ENCODE measurements at regions not wholly inside any gene's neighbourhood (a gene's known extent, or its start where the extent isn't known, plus 50 kb on each side); places are given as distances from the start of the nearest gene placed in this dataset.
"Not testable (repeated sequence)": the region's sequence is repeated elsewhere in the genome, so short reads cannot be mapped to it uniquely, and the experiment has no call there.

- H3K27me3 Mint-ChIP-seq (ENCODE audit: low read depth): no peaks in the 10 kb centered on the region
- TF ChIP-seq CTCF (IDR thresholded peaks at IDR 0.05; ENCODE audit: unreplicated experiment in 3 of 3): no peak
Measured at GRCh38 chr11:21798216-21798615, 394.7 kb upstream of the ANO5 start.

GRCh38 chr11:21804523-21804922 is 388.4 kb upstream of the ANO5 start:
- H3K4me1 Mint-ChIP-seq; H3K4me3 Mint-ChIP-seq; H3K27me3 Mint-ChIP-seq (ENCODE audit: low read depth); H3K27ac Mint-ChIP-seq; H3K36me3 Mint-ChIP-seq (ENCODE audit: low read depth): not testable (repeated sequence)
- peaks cover 18% of the 10 kb centered on the region for H3K9me3 Mint-ChIP-seq

More at GRCh38 chr11:21798216-21798615, 394.7 kb upstream of the ANO5 start:
- H3K36me3 Mint-ChIP-seq (ENCODE audit: low read depth): no peaks in the 10 kb centered on the region
- H3K4me1 Mint-ChIP-seq: no peaks in the 10 kb centered on the region
- H3K27ac Mint-ChIP-seq: no peak overlapping the region
- H3K4me3 Mint-ChIP-seq: no peak overlapping the region
- H3K9me3 Mint-ChIP-seq: peaks cover 6% of the 10 kb centered on the region

DNA sequence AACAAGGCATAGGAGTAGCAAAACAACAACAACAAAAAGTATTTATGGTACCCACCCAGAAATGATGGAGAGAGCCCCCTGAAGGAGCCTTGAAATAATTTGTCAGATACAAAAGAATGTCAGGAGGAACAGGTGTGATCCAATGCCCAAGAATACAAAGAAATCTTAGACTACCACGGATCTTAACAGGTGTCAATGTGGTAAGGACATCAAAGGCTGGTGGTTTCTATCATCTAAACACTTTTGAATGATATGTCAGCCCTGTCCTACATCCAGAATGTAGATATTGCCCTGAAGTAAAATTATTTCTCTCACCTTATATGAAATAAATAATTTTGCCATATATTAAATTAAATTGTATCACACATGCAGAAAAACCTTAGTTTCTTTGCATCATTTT is 386.4 kb upstream of the ANO5 start:
- Mint-ChIP-seq H3K4me1 (no peaks in the 10 kb centered on the region), H3K27me3 (ENCODE audit: low read depth) (no peaks in the 10 kb centered on the region), H3K27ac (no peak overlapping the region), H3K9me3 (peaks cover 18% of the 10 kb centered on the region), H3K4me3 (no peak overlapping the region), H3K36me3 (ENCODE audit: low read depth) (no peaks in the 10 kb centered on the region)
- no peak for TF ChIP-seq CTCF (IDR thresholded peaks at IDR 0.05; ENCODE audit: unreplicated experiment in 3 of 3)

DNA sequence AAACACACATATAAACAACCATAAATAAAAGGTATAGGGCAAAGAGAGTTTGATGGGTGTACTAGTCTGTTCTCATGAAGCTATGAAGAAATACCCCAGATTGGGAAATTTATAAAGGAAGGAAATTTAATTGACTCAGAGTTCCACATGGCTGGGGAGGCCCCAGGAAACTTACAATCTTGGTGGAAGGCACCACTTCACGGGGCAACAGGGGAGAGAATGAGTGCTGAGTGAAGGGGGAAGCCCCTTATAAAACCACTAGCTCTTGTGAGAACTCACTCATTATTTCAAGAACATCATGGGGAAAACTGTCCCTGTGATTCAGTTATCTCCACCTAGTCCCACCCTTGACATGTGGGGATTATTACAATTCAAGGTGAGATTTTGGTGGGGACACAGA is 385.9 kb upstream of the ANO5 start:
- H3K9me3 Mint-ChIP-seq: peaks cover 18% of the 10 kb centered on the region
- H3K36me3 Mint-ChIP-seq (ENCODE audit: low read depth): no peaks in the 10 kb centered on the region
- no peak overlapping the region for H3K27ac Mint-ChIP-seq
- H3K4me3 Mint-ChIP-seq: no peak overlapping the region
- no peaks in the 10 kb centered on the region for H3K4me1 Mint-ChIP-seq
- no peaks in the 10 kb centered on the region for H3K27me3 Mint-ChIP-seq (ENCODE audit: low read depth)
- no peak for TF ChIP-seq CTCF (IDR thresholded peaks at IDR 0.05; ENCODE audit: unreplicated experiment in 3 of 3)

GRCh38 chr11:21807350-21807749 is 385.5 kb upstream of the ANO5 start:
- Mint-ChIP-seq H3K9me3 (peaks cover 18% of the 10 kb centered on the region), H3K27me3 (ENCODE audit: low read depth) (no peaks in the 10 kb centered on the region), H3K4me1 (no peaks in the 10 kb centered on the region), H3K27ac (no peak overlapping the region), H3K4me3 (no peak overlapping the region), H3K36me3 (ENCODE audit: low read depth) (no peaks in the 10 kb centered on the region)
- no peak for TF ChIP-seq CTCF (IDR thresholded peaks at IDR 0.05; ENCODE audit: unreplicated experiment in 3 of 3)

DNA sequence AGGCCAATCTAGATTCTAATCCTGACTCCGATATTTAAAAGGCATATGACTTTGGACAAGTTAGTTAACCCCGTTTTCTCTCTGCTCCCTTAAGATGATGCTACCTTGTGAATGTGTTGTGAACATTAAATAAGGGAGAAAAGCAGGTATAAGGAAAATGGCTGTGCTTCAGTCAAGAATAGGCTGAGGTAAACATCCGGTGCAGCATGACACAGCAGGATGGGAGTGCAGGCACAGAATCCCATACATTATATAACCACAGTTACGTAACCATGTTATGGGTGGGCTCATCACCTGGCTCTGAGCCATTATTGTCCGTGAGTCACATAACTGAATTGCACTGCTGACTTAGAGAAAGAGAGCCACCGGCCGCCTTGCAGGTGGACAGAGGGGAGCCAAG is 382.2 kb upstream of the ANO5 start:
- H3K9me3 Mint-ChIP-seq: peaks cover 2% of the 10 kb centered on the region
- no peaks in the 10 kb centered on the region for H3K27me3 Mint-ChIP-seq (ENCODE audit: low read depth)
- no peak overlapping the region for H3K4me3 Mint-ChIP-seq
- no peaks in the 10 kb centered on the region for H3K4me1 Mint-ChIP-seq
- no peak overlapping the region for H3K27ac Mint-ChIP-seq
- no peak for TF ChIP-seq CTCF (IDR thresholded peaks at IDR 0.05; ENCODE audit: unreplicated experiment in 3 of 3)
- no peaks in the 10 kb centered on the region for H3K36me3 Mint-ChIP-seq (ENCODE audit: low read depth)
